ENCODE measurements at regions not wholly inside any gene's neighbourhood (a gene's known extent, or its start where the extent isn't known, plus 50 kb on each side); places are given as distances from the start of the nearest gene placed in this dataset.
"Not testable (repeated sequence)": the region's sequence is repeated elsewhere in the genome, so short reads cannot be mapped to it uniquely, and the experiment has no call there.

DNA sequence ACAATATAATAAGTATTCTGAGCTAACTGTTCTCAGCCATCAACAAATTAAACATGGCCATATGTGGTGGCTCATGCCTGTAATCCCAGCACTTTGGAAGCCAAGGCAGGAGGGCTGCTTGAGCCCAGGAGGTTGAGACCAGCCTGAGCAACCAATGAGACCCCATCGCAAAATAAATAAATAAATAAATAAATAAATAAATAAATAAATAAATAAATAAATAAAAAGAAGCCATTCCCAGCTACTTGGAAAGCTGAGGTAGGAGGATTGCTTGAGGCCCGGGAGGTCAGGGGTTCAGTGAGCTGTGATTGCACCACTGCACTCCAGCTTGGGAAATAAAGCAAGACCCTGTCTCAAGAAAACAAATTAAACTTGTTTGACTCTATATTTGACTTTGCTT, 1256.4 kb downstream of the EFNA5 start:
- Histone ChIP-seq H3K27ac (peak overlapping the region; percentile 93), H3K4me3 (no peak overlapping the region)

DNA sequence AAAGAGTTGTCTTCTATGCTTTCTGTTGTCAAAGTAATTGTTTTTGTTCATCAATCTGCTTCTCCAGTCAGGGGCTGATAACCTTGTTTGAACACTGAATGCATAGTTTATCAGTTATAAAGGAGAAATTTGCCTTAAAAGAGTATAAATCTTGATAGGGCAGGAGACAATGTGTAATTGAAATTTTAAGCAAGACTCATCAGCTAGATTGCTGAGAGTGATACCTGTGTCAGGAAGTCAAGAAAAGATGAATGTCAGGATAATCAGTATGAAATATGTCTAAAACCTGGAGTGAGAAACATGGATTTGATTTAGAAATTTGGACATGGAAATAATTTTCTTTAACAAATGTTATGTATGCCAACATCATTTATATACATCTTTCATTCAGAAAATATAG, 1258.1 kb downstream of the EFNA5 start:
- no peaks in the 10 kb centered on the region for H3K9me3 ChIP-seq (replicated peaks)
- DNase-seq, result no peak
- no peaks in the 10 kb centered on the region for H3K27me3 ChIP-seq
- no peak overlapping the region for H3K27ac ChIP-seq
- H3K36me3 ChIP-seq, result no peaks in the 10 kb centered on the region
- H3K4me1 ChIP-seq, result peaks cover 24% of the 10 kb centered on the region
- no peak overlapping the region for H3K4me3 ChIP-seq

More for the DNA sequence above, 1256.4 kb downstream of the EFNA5 start:
- H3K27me3 ChIP-seq, result no peaks in the 10 kb centered on the region
- DNase-seq, result no peak
- no peaks in the 10 kb centered on the region for H3K9me3 ChIP-seq (replicated peaks)
- H3K4me1 ChIP-seq, result peaks cover 39% of the 10 kb centered on the region
- H3K36me3 ChIP-seq, result no peaks in the 10 kb centered on the region

DNA sequence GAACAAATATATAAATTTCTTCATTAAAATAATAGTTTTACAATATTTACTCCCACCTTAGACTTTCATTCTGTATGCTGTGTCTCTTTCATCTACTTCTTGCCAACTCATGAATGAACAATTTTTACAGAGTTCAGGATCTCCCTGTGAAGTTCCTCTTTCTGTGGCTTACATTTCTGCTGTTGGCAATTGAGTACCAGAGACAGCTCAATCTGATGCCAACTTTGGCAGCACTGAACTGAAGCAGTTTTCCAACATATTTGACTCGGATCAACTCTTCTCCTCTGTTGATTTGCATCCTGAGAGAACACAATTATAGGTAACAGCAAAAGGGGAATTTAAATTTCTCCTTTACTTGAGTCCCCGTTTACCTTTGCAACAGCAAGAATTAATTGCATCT, 1262.2 kb downstream of the EFNA5 start:
- DNase-seq, result no peak

DNA sequence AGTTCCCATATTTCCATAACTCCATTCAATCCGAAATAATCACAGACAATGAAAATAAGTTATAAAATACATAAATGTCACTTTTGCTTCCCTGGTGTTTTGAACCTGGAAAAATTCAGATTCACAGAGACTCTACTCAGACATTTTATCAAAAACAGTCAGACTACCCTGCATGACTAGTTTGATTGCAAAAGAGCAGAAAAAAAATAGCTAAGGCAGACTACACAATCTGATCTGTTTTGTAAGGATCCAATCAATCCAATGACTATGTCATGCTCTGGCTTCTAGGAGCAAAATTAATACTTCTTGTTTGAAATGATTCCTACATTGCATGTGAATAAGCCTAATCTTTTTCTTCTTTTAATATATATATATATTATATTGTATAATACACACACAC, 1262.6 kb downstream of the EFNA5 start:
- no peak for DNase-seq
- no peaks in the 10 kb centered on the region; the same call in 1 of the 2 replicates for H3K4me1 ChIP-seq
- H3K9me3 ChIP-seq (replicated peaks), result no peaks in the 10 kb centered on the region
- no peak overlapping the region for H3K4me3 ChIP-seq
- no peaks in the 10 kb centered on the region for H3K36me3 ChIP-seq
- no peak overlapping the region for H3K27ac ChIP-seq
- H3K27me3 ChIP-seq, result no peaks in the 10 kb centered on the region

More for the DNA sequence above, 1262.2 kb downstream of the EFNA5 start:
- no peaks in the 10 kb centered on the region for H3K9me3 ChIP-seq (replicated peaks)
- H3K27ac ChIP-seq, result no peak overlapping the region
- H3K36me3 ChIP-seq, result no peaks in the 10 kb centered on the region
- H3K4me1 ChIP-seq, result no peaks in the 10 kb centered on the region; the same call in 1 of the 2 replicates
- no peaks in the 10 kb centered on the region for H3K27me3 ChIP-seq
- no peak overlapping the region for H3K4me3 ChIP-seq

DNA sequence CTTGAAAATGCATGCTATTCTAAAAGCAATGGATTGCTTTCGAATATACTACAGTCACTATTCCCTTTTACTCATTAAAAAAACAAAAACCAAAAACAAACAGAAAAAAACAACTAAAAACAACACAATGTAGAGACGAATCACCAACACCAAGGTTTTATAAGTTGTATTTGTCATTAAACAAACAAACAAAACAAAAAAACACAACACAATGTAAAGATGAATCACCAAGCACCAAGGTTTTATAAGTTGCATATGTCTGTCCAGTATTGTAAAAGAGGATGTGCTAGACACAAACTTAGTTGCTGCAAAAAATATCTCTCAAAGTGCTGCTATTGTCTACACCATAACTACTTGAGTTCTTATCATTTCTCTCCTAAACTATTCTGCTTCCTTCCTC, 1269.2 kb downstream of the EFNA5 start:
- Histone ChIP-seq H3K27ac (no peak overlapping the region), H3K27me3 (no peaks in the 10 kb centered on the region), H3K4me1 (peaks cover 11% of the 10 kb centered on the region), H3K9me3 (replicated peaks) (peaks cover 3% of the 10 kb centered on the region; the same call in 1 of the 2 replicates), H3K4me3 (no peak overlapping the region), H3K36me3 (no peaks in the 10 kb centered on the region)
- DNase-seq, result no peak

DNA sequence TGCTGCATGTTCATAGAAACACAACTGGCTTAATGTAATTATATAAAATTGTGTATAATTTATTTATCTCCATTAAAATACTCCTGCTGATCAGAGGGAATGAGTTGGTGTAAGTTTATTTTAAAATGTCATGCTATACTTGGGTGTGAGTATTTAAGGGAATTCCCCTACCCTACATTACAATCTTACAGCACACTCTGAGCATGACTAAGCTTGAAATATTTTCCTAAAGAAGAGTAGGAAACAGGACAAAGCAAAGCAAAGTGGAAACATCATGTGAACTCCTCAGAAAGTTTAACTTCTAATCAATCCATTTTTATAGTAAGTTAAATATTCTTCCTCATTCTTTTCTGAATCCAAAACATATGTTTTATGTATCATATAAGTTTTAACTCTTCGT, 1271.3 kb downstream of the EFNA5 start:
- DNase-seq, result no peak
- peaks cover 11% of the 10 kb centered on the region for H3K4me1 ChIP-seq
- H3K27ac ChIP-seq, result no peak overlapping the region
- H3K4me3 ChIP-seq, result no peak overlapping the region
- no peaks in the 10 kb centered on the region for H3K27me3 ChIP-seq
- H3K36me3 ChIP-seq, result no peaks in the 10 kb centered on the region
- peaks cover 3% of the 10 kb centered on the region; the same call in 1 of the 2 replicates for H3K9me3 ChIP-seq (replicated peaks)

DNA sequence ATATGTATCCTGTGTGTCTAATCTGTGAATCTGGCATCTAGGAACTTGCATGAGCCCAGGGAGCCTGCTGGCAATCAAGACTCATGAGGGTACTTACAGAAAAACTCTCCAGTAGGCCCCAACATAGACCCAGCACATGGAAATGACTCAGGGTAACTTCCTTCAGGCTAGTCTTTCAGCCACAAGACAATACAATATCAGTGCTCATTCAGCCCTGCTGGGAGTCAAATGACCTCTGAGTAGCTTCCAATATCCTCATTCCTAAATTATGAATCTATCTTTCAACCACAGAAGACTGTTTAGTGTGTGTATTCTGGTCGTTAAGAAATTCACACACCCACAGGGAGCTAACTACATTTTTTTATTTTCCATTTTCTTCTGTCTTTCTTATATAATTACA, 1273.0 kb downstream of the EFNA5 start:
- Histone ChIP-seq H3K36me3 (no peaks in the 10 kb centered on the region), H3K4me3 (no peak overlapping the region), H3K27me3 (no peaks in the 10 kb centered on the region), H3K9me3 (replicated peaks) (peaks cover 3% of the 10 kb centered on the region; the same call in 1 of the 2 replicates), H3K4me1 (peaks cover 22% of the 10 kb centered on the region), H3K27ac (peak overlapping the region; percentile 29)
- peak; percentile 41 to 63 for DNase-seq

DNA sequence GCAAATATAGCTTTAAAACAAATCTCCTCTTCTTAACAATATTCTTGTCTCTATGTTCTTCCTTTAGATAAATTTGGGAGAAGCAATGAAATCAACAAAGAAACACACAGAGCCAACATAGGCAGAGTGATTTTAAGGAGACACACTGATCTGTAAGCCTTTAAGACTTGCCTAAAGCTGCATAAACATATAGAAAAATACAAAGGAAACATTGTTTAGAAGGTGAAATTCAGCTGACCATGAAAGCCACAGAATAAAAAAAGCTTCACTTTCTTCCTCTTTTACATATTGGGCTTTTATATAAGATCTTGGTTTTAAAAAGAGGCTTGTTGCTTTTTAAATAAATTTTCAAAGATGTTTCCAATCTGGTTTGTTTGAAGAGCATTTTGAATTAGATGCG, 1277.5 kb downstream of the EFNA5 start:
- 0 out of 2 replicates have a peak, but pooled peaks cover 1% of the 10 kb centered on the region for H3K9me3 ChIP-seq (replicated peaks)
- peak in 1 of 2 experiments; percentile 53 for DNase-seq
- H3K4me1 ChIP-seq, result peaks cover 22% of the 10 kb centered on the region
- H3K4me3 ChIP-seq, result no peak overlapping the region
- H3K36me3 ChIP-seq, result no peaks in the 10 kb centered on the region
- no peaks in the 10 kb centered on the region for H3K27me3 ChIP-seq
- peak overlapping the region; percentile 30; the same call in 1 of the 2 replicates for H3K27ac ChIP-seq

DNA sequence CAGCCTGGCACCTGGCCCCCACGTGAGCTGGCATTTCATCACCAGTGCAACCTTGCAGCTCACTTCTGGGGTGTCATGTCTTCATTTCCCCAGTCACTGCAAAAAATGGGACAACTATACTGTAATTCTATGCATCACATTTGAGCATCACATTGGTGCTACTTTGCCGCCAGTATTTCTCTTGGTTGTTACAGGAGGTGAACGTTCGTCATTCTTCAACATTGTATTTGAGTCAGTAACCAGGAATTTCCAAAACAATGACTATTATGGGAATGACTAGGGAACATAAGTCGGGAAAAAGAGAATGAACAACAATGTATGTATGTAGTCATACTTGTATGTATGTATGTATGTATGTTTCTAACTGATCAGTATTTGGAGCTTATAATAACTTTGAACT, 1278.0 kb downstream of the EFNA5 start:
- Histone ChIP-seq H3K27ac (peak overlapping the region; percentile 30; the same call in 1 of the 2 replicates), H3K36me3 (no peaks in the 10 kb centered on the region), H3K27me3 (no peaks in the 10 kb centered on the region), H3K4me1 (peaks cover 17% of the 10 kb centered on the region), H3K9me3 (replicated peaks) (no peaks in the 10 kb centered on the region), H3K4me3 (no peak overlapping the region)
- no peak for DNase-seq

DNA sequence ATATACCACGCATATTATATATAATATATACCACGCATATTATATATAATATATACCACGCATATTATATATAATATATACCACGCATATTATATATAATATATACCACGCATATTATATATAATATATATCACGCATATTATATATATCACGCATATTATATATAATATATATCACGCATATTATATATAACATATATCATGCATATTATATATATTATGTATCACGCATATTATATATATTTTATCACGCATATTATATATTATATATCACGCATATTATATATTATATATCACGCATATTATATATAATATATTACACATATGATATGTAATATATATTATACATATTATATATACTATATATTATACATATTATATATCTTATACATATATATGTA, 1283.0 kb downstream of the EFNA5 start:
- H3K36me3 ChIP-seq; H3K27ac ChIP-seq; H3K4me3 ChIP-seq; H3K4me1 ChIP-seq; H3K27me3 ChIP-seq; H3K9me3 ChIP-seq (replicated peaks); DNase-seq: not testable (repeated sequence)

DNA sequence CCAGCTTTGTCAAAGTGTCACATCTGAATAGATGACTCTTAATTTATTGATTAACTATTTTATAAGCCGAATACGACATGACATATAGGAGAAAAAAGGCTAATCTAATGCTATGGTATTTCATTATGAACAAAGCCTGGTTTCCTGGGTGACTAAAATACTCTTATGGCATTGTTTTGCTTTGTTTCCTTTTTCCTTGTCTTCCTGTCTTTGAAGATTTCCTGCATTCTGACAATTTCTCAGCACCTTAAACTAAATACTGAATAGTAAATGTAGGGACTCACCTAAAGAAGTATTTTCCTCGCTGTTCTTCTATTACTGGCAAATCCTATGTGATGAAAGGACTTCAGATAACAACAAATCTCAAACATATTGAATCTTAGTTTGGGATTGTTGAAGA, 1284.5 kb downstream of the EFNA5 start:
- H3K27me3 ChIP-seq, result no peaks in the 10 kb centered on the region
- H3K4me3 ChIP-seq, result no peak overlapping the region
- H3K36me3 ChIP-seq, result no peaks in the 10 kb centered on the region
- DNase-seq, result no peak
- H3K4me1 ChIP-seq, result no peaks in the 10 kb centered on the region
- H3K27ac ChIP-seq, result no peak overlapping the region
- H3K9me3 ChIP-seq (replicated peaks), result no peaks in the 10 kb centered on the region; the same call in 1 of the 2 replicates

DNA sequence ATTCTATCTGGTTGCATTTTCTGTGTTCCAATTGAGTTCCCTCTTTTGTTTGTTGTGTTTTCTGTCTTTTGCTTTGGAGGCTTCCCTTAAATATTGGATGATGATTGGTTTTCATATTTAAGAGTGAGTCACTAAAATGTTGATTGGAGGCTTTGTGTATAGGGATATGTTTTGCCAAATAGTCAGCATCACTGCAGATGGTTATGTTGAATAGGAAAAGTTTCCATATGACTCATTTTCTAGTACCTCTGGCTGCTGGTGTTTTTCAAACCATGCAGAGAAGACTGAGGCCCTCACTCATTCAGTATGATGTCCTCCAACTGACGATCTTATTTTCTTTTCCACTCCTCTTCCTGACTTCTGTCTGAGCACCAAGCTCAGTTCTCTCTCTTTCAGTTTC, 1290.0 kb downstream of the EFNA5 start:
- no peak for DNase-seq
- Histone ChIP-seq H3K27ac (no peak overlapping the region), H3K36me3 (no peaks in the 10 kb centered on the region)

DNA sequence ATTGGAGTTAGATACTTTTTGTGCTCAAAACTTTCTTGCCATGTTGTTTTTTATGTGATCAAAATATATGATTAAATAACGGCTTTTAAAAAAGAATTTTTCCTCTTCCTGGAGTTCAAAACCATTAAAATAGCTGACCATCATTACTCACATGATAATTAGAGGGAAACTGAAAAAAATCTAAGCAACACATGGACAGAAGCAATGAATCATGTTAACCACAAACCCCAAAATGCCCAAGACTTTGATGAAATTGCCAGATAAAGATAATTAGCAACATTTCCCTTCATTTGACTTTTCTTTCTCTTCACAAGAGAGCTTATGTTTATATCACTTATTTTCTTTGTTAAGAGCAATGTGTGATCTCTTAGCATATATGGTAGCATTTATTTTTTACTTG, 1294.2 kb downstream of the EFNA5 start:
- Histone ChIP-seq H3K27ac (no peak overlapping the region), H3K27me3 (no peaks in the 10 kb centered on the region), H3K4me3 (no peak overlapping the region), H3K9me3 (replicated peaks) (no peaks in the 10 kb centered on the region), H3K4me1 (peaks cover 3% of the 10 kb centered on the region; the same call in 1 of the 2 replicates), H3K36me3 (no peaks in the 10 kb centered on the region)
- peak in 1 of 2 experiments; percentile 31 for DNase-seq

More for the DNA sequence above, 1290.0 kb downstream of the EFNA5 start:
- peaks cover 3% of the 10 kb centered on the region; the same call in 1 of the 2 replicates for H3K4me1 ChIP-seq
- H3K27me3 ChIP-seq, result no peaks in the 10 kb centered on the region
- no peak overlapping the region for H3K4me3 ChIP-seq
- H3K9me3 ChIP-seq (replicated peaks), result no peaks in the 10 kb centered on the region; the same call in 1 of the 2 replicates

DNA sequence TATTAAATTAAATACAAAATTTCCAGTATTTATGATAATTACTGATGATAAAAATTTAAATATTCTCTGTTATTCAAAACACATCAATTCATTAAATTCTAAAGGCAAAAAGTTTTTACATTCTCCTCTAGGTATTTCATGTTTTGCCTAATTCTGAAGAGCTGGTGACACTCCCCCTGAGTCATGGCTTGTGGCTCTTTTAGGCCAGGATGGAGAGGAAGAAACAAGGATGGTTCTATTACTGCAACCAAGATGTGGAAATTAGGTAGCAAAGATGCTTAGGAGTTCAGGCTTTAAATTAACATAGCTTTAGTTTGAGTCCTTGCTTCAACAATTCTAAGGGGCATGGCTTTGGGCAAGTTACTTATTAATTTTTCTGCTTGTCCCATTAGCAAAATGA, 1295.8 kb downstream of the EFNA5 start:
- H3K36me3 ChIP-seq, result no peaks in the 10 kb centered on the region
- H3K27me3 ChIP-seq, result no peaks in the 10 kb centered on the region
- no peaks in the 10 kb centered on the region; the same call in 1 of the 2 replicates for H3K9me3 ChIP-seq (replicated peaks)
- H3K4me3 ChIP-seq, result no peak overlapping the region
- no peak for DNase-seq
- peaks cover 3% of the 10 kb centered on the region; the same call in 1 of the 2 replicates for H3K4me1 ChIP-seq
- no peak overlapping the region for H3K27ac ChIP-seq

DNA sequence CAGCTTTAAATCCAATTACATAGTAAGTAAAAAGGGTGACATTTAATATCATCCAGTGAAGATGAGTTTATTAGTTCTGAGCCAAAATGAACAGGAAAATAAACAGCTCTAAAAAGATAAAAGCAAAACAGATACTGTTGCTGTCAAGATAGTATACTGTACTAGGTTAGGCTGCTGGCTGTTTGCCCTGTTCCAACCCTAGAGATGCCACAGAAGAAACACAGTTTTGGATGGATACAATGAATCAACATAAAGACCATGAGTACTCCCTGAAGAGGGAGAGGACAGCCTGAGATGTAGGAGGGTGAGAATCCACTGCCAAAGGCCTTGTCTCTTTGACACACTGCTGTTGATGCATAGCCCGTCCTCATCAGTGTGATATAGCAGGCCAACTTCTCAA, 1302.7 kb downstream of the EFNA5 start:
- H3K4me3 ChIP-seq, result no peak overlapping the region
- H3K27me3 ChIP-seq, result no peaks in the 10 kb centered on the region
- H3K27ac ChIP-seq, result no peak overlapping the region
- no peaks in the 10 kb centered on the region; the same call in 1 of the 2 replicates for H3K9me3 ChIP-seq (replicated peaks)
- H3K36me3 ChIP-seq, result no peaks in the 10 kb centered on the region
- no peak for DNase-seq
- no peaks in the 10 kb centered on the region; the same call in 1 of the 2 replicates for H3K4me1 ChIP-seq

DNA sequence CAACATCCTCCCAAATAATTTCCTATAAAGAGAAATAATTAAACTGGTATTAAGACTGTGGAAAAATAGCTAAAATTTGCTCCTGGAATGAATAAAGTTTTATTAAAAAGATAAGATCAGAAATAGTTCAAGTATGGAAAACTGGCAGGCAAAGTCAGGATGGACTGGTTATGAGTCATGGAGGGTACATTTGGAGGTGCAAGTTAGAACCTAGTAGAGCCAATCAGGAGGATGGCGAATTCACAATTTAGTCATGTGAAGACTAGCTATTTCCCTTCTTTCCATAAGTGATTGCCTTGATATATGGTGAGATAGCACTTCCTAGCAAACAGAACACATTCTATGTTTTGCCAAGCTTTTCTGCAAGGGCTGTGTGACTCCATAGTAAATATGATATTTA, 1303.5 kb downstream of the EFNA5 start:
- Histone ChIP-seq H3K36me3 (no peaks in the 10 kb centered on the region), H3K4me3 (no peak overlapping the region), H3K9me3 (replicated peaks) (peaks cover 2% of the 10 kb centered on the region; the same call in 1 of the 2 replicates), H3K4me1 (no peaks in the 10 kb centered on the region; the same call in 1 of the 2 replicates), H3K27ac (no peak overlapping the region), H3K27me3 (no peaks in the 10 kb centered on the region)
- DNase-seq, result no peak

Measured in SJCRH30 (cell line).